K562 (cell line): ENCODE measurements at regions not wholly inside any gene's neighbourhood (a gene's known extent, or its start where the extent isn't known, plus 50 kb on each side); places are given as distances from the start of the nearest gene placed in this dataset.

Experiments used
- ATAC-seq: fragments of 200-7000 bp; cut with Tn5 transposase; 3 replicates; pipeline ENCODE4 v1.9.1; 2020; ENCODE audit warnings: moderate library complexity
- BruUV-seq: library from RNA; stranded (reverse); fragments of 400-500 nt; replicated peaks from 2 replicates; lab custom pipeline; 2021; lab: Mats Ljungman, UMichigan
- CTCF ChIA-PET: fragments of 300-600 bp; formaldehyde crosslinking; extraction: SDS; loops from one replicate; lab custom pipeline; 2021; ENCODE audit warnings: low intra/inter-chr PET ratio; lab: Yijun Ruan, JAX
- POLR2A ChIA-PET: fragments of 300-600, 350-650 bp; sonication (Branson Sonifier 250); formaldehyde crosslinking; extraction: SDS; loops from one replicate; lab custom pipeline; 2021; ENCODE audit warnings: antibody characterized with exemption, inconsistent platforms; lab: Yijun Ruan, JAX
- DNase-seq, 4 experiments: peaks; one replicate each; pipeline versions ENCODE4 v3.0.0 to v3.0.0-alpha.2; 2011 to 2018; ENCODE audit warnings: low spot score in 3 of 4, mixed read lengths in 3 of 4; ENCODE audit errors: extremely low read depth in 1 of 4
- FAIRE-seq: peaks from 2 replicates; lab custom pipeline; 2011; peaks lifted over from hg19 to GRCh38; lab: Jason Lieb, UNC
- H2AFZ ChIP-seq: 2 replicates; pipeline ENCODE4 v1.6.0; 2011; ENCODE audit warnings: low read depth, low read length, control low read depth, inconsistent platforms
- H3K27ac ChIP-seq: fragments of 200-600 bp; 3 replicates; pipeline ENCODE4 v1.8.0; 2011; ENCODE audit warnings: low read depth, mild to moderate bottlenecking, control low read depth, inconsistent platforms, low read length, moderate library complexity, mixed read lengths; ENCODE audit errors: extremely low read depth
- H3K27me3 ChIP-seq, 2 experiments: fragments of 300-600 bp in 1 of 2; 2 replicates in 1 of 2; 3 replicates in 1 of 2; pipeline versions ENCODE4 v1.6.0 to v1.8.0; 2011; ENCODE audit warnings: inconsistent platforms in 2 of 2, low read length in 2 of 2, mild to moderate bottlenecking in 1 of 2, mixed read lengths in 1 of 2, moderate library complexity in 1 of 2; ENCODE audit not compliant: control insufficient read depth in 2 of 2, insufficient read depth in 2 of 2
- H3K36me3 ChIP-seq: fragments of 300-600 bp; 3 replicates; pipeline ENCODE4 v1.8.0; 2011; ENCODE audit warnings: mild to moderate bottlenecking, low read length, inconsistent platforms; ENCODE audit not compliant: control insufficient read depth, insufficient read depth
- H3K4me1 ChIP-seq, 2 experiments: fragments of 200-600 bp in 1 of 2; replicated peaks in 1 of 2; 2 replicates in 1 of 2; 3 replicates in 1 of 2; pipeline versions ENCODE4 v1.5.1 to v1.8.0; 2011; ENCODE audit warnings: inconsistent platforms in 2 of 2, low read length in 2 of 2, mild to moderate bottlenecking in 1 of 2, mixed read lengths in 1 of 2, moderate library complexity in 1 of 2; ENCODE audit not compliant: control insufficient read depth in 2 of 2, insufficient read depth in 2 of 2
- H3K4me2 ChIP-seq: 2 replicates; pipeline ENCODE4 v1.6.1; 2011; ENCODE audit warnings: low read length, control low read depth, inconsistent platforms, mixed read lengths; ENCODE audit not compliant: insufficient read depth
- H3K4me3 ChIP-seq: fragments of 200-600 bp; sonication (generic), shearing (Covaris generic); 2 replicates; pipeline ENCODE4 v1.5.1; 2016; ENCODE audit warnings: control low read depth, inconsistent platforms
- H3K79me2 ChIP-seq: fragments of 200-600 bp; 3 replicates; pipeline ENCODE4 v1.8.0; 2011; ENCODE audit warnings: low read length, inconsistent platforms; ENCODE audit not compliant: control insufficient read depth, insufficient read depth
- H3K9ac ChIP-seq, 2 experiments: 2 replicates each; pipeline versions ENCODE4 v1.6.0 to v1.6.1; 2011; ENCODE audit warnings: low read depth in 2 of 2, low read length in 2 of 2, control low read depth in 1 of 2, inconsistent platforms in 1 of 2, mild to moderate bottlenecking in 1 of 2, mixed read lengths in 1 of 2; ENCODE audit not compliant: insufficient read depth in 1 of 2
- H3K9me1 ChIP-seq: one replicate; pipeline ENCODE4 v1.6.0; 2011; ENCODE audit warnings: inconsistent platforms, mild to moderate bottlenecking, low read length, moderate library complexity; ENCODE audit not compliant: control insufficient read depth, insufficient read depth
- H3K9me3 ChIP-seq: replicated peaks from 2 replicates; pipeline ENCODE4 v1.5.1; 2011; ENCODE audit warnings: low read depth, low read length, inconsistent platforms; ENCODE audit not compliant: control insufficient read depth, insufficient read depth
- H4K20me1 ChIP-seq: replicated peaks from 2 replicates; pipeline ENCODE4 v1.6.1; 2011; ENCODE audit warnings: low read length, inconsistent platforms, mixed read lengths; ENCODE audit not compliant: control insufficient read depth, insufficient read depth
- HMGN3 ChIP-seq: IDR thresholded peaks from 2 replicates; pipeline ENCODE4 v1.6.1; 2011; ENCODE audit warnings: borderline replicate concordance, low read depth, mild to moderate bottlenecking, mixed read lengths, low read length; ENCODE audit not compliant: insufficient read length; ENCODE audit errors: extremely low read depth
- HMGXB4 ChIP-seq: sonication (generic); formaldehyde crosslinking; IDR thresholded peaks from 2 replicates; pipeline ENCODE4 v1.8.1; 2023; ENCODE audit warnings: mild to moderate bottlenecking, missing genetic modification reagents
- MCM5 ChIP-seq: fragments of 450-650 bp; IDR thresholded peaks from 2 replicates; pipeline ENCODE4 v1.6.1; 2016; ENCODE audit warnings: low read depth
- MNT ChIP-seq, 2 experiments: fragments of 450-650 bp; conservative IDR thresholded peaks; 2 replicates each; pipeline ENCODE4 v1.6.1; 2017; ENCODE audit warnings: mild to moderate bottlenecking in 2 of 2, moderate library complexity in 2 of 2
- NFYB ChIP-seq: IDR thresholded peaks from 2 replicates; pipeline ENCODE4 v1.6.1; 2011; ENCODE audit warnings: mild to moderate bottlenecking, moderate library complexity; ENCODE audit not compliant: insufficient read length; ENCODE audit errors: extremely low read depth
- NONO ChIP-seq, 2 experiments: fragments of 200-400 bp in 1 of 2; fragments of 450-650 bp in 1 of 2; formaldehyde crosslinking in 1 of 2; IDR thresholded peaks; 2 replicates each; pipeline ENCODE4 v1.6.1; 2017; ENCODE audit warnings: low read depth in 2 of 2, mild to moderate bottlenecking in 2 of 2, moderate library complexity in 2 of 2, low read length in 1 of 2
- NR4A1 ChIP-seq, 2 experiments: fragments of 250-450 bp in 1 of 2; fragments of 450-650 bp in 1 of 2; sonication (Bioruptor Pico) in 1 of 2; IDR thresholded peaks; 2 replicates each; pipeline versions ENCODE4 v1.4.0 to v1.6.1; 2016 to 2020; ENCODE audit warnings: mild to moderate bottlenecking in 2 of 2, missing compliant biosample characterization in 1 of 2, missing genetic modification characterization in 1 of 2, moderate library complexity in 1 of 2
- ZBTB2 ChIP-seq: fragments of 450-650 bp; IDR thresholded peaks from 2 replicates; pipeline ENCODE4 v1.6.1; 2016; ENCODE audit warnings: antibody characterized with exemption
- ZNF282 ChIP-seq: sonication (generic); formaldehyde crosslinking; IDR thresholded peaks from 2 replicates; pipeline ENCODE4 v1.8.1; 2023; ENCODE audit warnings: missing genetic modification reagents
- WGBS: fragments of 100-300 bp; shearing (Covaris generic); methylation state at CpG from one replicate; pipeline ENCODE4 v1.1.6; 2016; ENCODE audit warnings: low coverage, mixed read lengths; ENCODE audit not compliant: insufficient coverage; ENCODE audit errors: missing lambda C conversion rate; 5-methylcytosine and 5-hydroxymethylcytosine counted together
- in situ Hi-C: fragments of 300-500 bp; cut with MboI; formaldehyde crosslinking; loops from 4 replicates; pipeline ENCODE4 v1.15.0; 2018; ENCODE audit warnings: inconsistent platforms, mixed read lengths
- intact Hi-C: fragments of 100-400 bp; cut with micrococcal nuclease; formaldehyde crosslinking; loops from 2 replicates; pipeline ENCODE4 v1.14.2; 2022
- TF ChIP-seq, protein P1 (sequence below): fragments of 450-650 bp; formaldehyde crosslinking; IDR thresholded peaks from 2 replicates; pipeline ENCODE4 v1.4.0; 2020; ENCODE audit warnings: mild to moderate bottlenecking, moderate library complexity
- TF ChIP-seq, protein P2 (sequence below): fragments of 450-650 bp; IDR thresholded peaks from 2 replicates; pipeline ENCODE4 v1.6.1; 2017; ENCODE audit warnings: mild to moderate bottlenecking, moderate library complexity
- TF ChIP-seq, protein P3 (sequence below): IDR thresholded peaks from 2 replicates; pipeline ENCODE4 v1.6.1; 2012; ENCODE audit warnings: low read depth, low read length, improper control_type of control experiment, borderline replicate concordance

DNA sequence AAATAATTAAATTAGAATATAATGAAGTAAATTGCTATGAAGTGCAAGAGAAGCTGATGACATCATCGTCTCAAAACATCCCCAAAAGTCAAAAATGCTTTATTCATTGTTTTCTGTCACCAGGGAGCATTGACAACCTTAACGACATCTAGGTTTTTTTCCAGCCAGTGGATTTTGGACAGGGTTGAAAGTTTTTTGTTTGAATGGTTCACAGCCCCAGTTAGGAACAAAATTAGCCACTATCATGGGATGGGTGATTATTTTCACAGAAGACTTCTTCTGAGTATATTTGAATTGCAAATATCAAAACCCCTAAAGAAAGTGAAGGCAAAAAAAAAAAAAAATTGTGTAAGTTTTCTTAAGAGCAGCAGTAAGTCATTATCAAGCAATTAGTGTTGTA, 826.1 kb downstream of the STPG2 start:
- Histone ChIP-seq H4K20me1 (no peaks in the 10 kb centered on the region), H3K4me3 (no peak overlapping the region), H3K9me3 (no peaks in the 10 kb centered on the region), H2AFZ (no peak overlapping the region), H3K9me1 (no peaks in the 10 kb centered on the region), H3K36me3 (no peaks in the 10 kb centered on the region), H3K9ac (no peak overlapping the region), H3K27ac (no peak overlapping the region), H3K4me2 (no peak overlapping the region), H3K79me2 (no peaks in the 10 kb centered on the region), H3K27me3 (no peaks in the 10 kb centered on the region), H3K4me1 (no peaks in the 10 kb centered on the region)
- 0% methylated on average over 2 of the region's 2 CpGs for WGBS
- intact Hi-C loops (no loop called here), in situ Hi-C loops (no loop called here)
- ATAC-seq (no peak), DNase-seq (no peak), FAIRE-seq (no peak)
- ChIA-PET POLR2A (no interaction called here), CTCF (no interaction called here)
- BruUV-seq: no TSS peak
- TF ChIP-seq ZNF282: no peak
- TF ChIP-seq HMGXB4 (CRISPR knock-in tag): no peak
- TF ChIP-seq ZBTB2: no peak
- TF ChIP-seq NFYB: no peak
- TF ChIP-seq, protein P1, sequence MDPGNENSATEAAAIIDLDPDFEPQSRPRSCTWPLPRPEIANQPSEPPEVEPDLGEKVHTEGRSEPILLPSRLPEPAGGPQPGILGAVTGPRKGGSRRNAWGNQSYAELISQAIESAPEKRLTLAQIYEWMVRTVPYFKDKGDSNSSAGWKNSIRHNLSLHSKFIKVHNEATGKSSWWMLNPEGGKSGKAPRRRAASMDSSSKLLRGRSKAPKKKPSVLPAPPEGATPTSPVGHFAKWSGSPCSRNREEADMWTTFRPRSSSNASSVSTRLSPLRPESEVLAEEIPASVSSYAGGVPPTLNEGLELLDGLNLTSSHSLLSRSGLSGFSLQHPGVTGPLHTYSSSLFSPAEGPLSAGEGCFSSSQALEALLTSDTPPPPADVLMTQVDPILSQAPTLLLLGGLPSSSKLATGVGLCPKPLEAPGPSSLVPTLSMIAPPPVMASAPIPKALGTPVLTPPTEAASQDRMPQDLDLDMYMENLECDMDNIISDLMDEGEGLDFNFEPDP (CRISPR knock-in tag): no peak
- TF ChIP-seq, protein P2, sequence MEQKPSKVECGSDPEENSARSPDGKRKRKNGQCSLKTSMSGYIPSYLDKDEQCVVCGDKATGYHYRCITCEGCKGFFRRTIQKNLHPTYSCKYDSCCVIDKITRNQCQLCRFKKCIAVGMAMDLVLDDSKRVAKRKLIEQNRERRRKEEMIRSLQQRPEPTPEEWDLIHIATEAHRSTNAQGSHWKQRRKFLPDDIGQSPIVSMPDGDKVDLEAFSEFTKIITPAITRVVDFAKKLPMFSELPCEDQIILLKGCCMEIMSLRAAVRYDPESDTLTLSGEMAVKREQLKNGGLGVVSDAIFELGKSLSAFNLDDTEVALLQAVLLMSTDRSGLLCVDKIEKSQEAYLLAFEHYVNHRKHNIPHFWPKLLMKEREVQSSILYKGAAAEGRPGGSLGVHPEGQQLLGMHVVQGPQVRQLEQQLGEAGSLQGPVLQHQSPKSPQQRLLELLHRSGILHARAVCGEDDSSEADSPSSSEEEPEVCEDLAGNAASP: no peak
- TF ChIP-seq HMGN3: no peak
- TF ChIP-seq MCM5: no peak
- TF ChIP-seq, protein P3, sequence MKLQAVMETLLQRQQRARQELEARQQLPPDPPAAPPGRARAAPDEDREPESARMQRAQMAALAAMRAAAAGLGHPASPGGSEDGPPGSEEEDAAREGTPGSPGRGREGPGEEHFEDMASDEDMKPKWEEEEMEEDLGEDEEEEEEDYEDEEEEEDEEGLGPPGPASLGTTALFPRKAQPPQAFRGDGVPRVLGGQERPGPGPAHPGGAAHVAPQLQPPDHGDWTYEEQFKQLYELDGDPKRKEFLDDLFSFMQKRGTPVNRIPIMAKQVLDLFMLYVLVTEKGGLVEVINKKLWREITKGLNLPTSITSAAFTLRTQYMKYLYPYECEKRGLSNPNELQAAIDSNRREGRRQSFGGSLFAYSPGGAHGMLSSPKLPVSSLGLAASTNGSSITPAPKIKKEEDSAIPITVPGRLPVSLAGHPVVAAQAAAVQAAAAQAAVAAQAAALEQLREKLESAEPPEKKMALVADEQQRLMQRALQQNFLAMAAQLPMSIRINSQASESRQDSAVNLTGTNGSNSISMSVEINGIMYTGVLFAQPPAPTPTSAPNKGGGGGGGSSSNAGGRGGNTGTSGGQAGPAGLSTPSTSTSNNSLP: no peak
- no peak for TF ChIP-seq NONO (IDR thresholded peaks at IDR 0.05; ENCODE audit: low read depth in 2 of 2, low read length in 1 of 2)
- TF ChIP-seq NR4A1 (CRISPR knock-in tag; IDR thresholded peaks at IDR 0.05): no peak
- TF ChIP-seq NR4A1 (tag; IDR thresholded peaks at IDR 0.05): no peak
- no peak for TF ChIP-seq MNT (conservative IDR thresholded peaks at IDR 0.05)
